ENCODE measurements at regions not wholly inside any gene's neighbourhood (a gene's known extent, or its start where the extent isn't known, plus 50 kb on each side); places are given as distances from the start of the nearest gene placed in this dataset.

DNA sequence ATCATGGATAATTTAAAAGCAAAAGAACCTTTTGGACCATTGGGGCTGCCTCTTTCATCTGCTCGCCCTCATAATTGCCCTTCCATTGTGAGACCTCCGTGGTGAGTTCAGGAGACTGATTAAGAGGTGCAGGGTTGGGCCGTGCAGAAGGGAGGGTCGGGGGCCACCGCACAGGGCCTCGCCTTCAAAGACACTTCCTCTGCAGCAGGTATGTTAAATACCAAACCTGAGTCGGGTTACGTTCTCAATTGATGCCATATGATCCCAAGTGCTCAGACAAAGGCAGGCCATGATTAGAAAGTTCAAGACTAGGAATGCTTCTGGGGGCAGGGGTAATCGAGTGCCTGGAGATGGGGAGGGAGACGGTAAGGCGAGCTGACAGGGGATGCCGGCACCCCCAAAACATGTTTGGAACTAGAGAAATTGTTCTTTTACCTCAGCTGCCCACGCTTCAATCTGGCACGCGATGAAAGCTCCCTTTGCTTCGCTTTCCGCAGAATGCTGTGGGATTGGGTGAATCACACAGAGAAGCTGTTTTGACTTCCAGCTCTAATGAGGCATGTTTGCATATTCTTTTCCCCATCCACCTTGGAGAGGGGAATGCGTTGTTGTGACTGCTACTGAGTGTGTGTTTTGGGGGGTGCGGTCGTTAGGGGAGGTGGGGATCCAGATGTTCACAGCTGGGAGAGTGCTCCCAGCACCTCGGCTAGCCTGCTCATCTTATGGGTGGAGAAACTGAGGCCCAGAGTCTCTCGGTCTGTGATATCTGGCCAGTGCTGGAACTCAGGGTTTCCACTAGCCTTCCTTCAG, 309.1 kb downstream of the MYCN start:
- Histone ChIP-seq H3K36me3 (no peaks in the 10 kb centered on the region), H3K27me3 (peaks cover 21% of the 10 kb centered on the region), H3K4me1 (no peaks in the 10 kb centered on the region), H3K4me3 (no peak overlapping the region), H3K9me3 (no peaks in the 10 kb centered on the region), H3K27ac (no peak overlapping the region)
- 63 to 74% methylated on average over 10 to 15 of the region's 22 CpGs for WGBS, 2 donors (ENCODE audit: low coverage in 1 of 2)
- TF ChIP-seq EP300 (IDR thresholded peaks at IDR 0.05) (no peak), POLR2AphosphoS5 (IDR thresholded peaks at IDR 0.05) (no peak), CTCF (IDR thresholded peaks at IDR 0.05) (no peak)
- no peak for ATAC-seq

GRCh38 chr2:16248571-16249105, 308.3 kb downstream of the MYCN start:
- H3K36me3 ChIP-seq, result no peaks in the 10 kb centered on the region
- 71 to 100% methylated on average over 1 to 5 of the region's 5 CpGs for WGBS, 2 donors (ENCODE audit: low coverage in 1 of 2)

GRCh38 chr2:16247326-16248122, 307.2 kb downstream of the MYCN start:
- no peak for ATAC-seq
- H3K4me1 ChIP-seq, result no peaks in the 10 kb centered on the region
- WGBS, 2 donors (ENCODE audit: low coverage in 1 of 2), result 67 to 100% methylated on average over 1 to 3 of the region's 5 CpGs

More at GRCh38 chr2:16248571-16249105, 308.3 kb downstream of the MYCN start:
- ATAC-seq, result no peak
- H3K27ac ChIP-seq, result no peak overlapping the region
- peaks cover 21% of the 10 kb centered on the region for H3K27me3 ChIP-seq
- no peaks in the 10 kb centered on the region for H3K4me1 ChIP-seq
- no peak for TF ChIP-seq EP300 (IDR thresholded peaks at IDR 0.05)
- no peak for TF ChIP-seq CTCF (IDR thresholded peaks at IDR 0.05)
- no peak for TF ChIP-seq POLR2AphosphoS5 (IDR thresholded peaks at IDR 0.05)
- TF ChIP-seq POLR2A (IDR thresholded peaks at IDR 0.05), result no peak
- H3K4me3 ChIP-seq, result no peak overlapping the region
- H3K9me3 ChIP-seq, result no peaks in the 10 kb centered on the region

DNA sequence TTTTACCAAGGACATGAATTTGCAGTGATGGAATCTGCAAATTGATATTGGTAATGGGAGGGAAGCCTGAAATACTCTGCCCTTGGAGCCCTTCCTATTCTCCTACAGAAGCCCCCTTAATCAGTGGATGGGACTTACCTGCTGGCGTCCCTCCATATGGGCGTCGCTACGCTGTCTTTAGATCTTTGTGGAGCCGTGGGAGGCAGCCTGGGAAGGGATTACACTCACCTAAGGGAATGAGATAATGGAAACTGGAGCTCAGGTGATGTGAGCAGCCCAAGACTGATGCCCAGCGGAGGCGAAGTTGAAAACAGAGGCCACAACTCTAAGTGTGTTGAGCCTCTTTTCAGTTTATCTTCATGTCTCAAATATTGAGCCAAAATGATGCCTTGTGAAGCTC, 306.6 kb downstream of the MYCN start:
- Histone ChIP-seq H3K4me1 (no peaks in the 10 kb centered on the region), H3K27ac (no peak overlapping the region), H3K9me3 (no peaks in the 10 kb centered on the region), H3K36me3 (no peaks in the 10 kb centered on the region), H3K27me3 (peaks cover 21% of the 10 kb centered on the region), H3K4me3 (no peak overlapping the region)
- no peak for ATAC-seq
- TF ChIP-seq EP300 (IDR thresholded peaks at IDR 0.05) (no peak), CTCF (IDR thresholded peaks at IDR 0.05) (no peak), POLR2AphosphoS5 (IDR thresholded peaks at IDR 0.05) (no peak), POLR2A (IDR thresholded peaks at IDR 0.05) (no peak)
- 88 to 92% methylated on average over 7 of the region's 7 CpGs for WGBS, 2 donors (ENCODE audit: low coverage in 1 of 2)

More at GRCh38 chr2:16247326-16248122, 307.2 kb downstream of the MYCN start:
- H3K27ac ChIP-seq, result no peak overlapping the region
- H3K9me3 ChIP-seq, result no peaks in the 10 kb centered on the region
- no peak overlapping the region for H3K4me3 ChIP-seq
- H3K27me3 ChIP-seq, result peaks cover 21% of the 10 kb centered on the region
- H3K36me3 ChIP-seq, result no peaks in the 10 kb centered on the region
- TF ChIP-seq EP300 (IDR thresholded peaks at IDR 0.05), result no peak
- no peak for TF ChIP-seq POLR2AphosphoS5 (IDR thresholded peaks at IDR 0.05)
- TF ChIP-seq CTCF (IDR thresholded peaks at IDR 0.05), result no peak
- TF ChIP-seq POLR2A (IDR thresholded peaks at IDR 0.05), result no peak

All from gastroesophageal sphincter (tissue), 4 donors.